Activated CD4-positive, alpha-beta T cell treated with anti-CD3 and anti-CD28 coated beads, Interleukin-2, amount 10 ng/mL, durations not matched to agents 7 days and 5 days (primary cell): ENCODE measurements at regions not wholly inside any gene's neighbourhood (a gene's known extent, or its start where the extent isn't known, plus 50 kb on each side); places are given as distances from the start of the nearest gene placed in this dataset.

Experiments used
- CTCF ChIA-PET: fragments of 350-600 bp; sonication (Branson Sonifier 250); formaldehyde crosslinking; loops from one replicate; lab custom pipeline; 2021; ENCODE audit warnings: antibody characterized with exemption; lab: Charles Lee
- POLR2A ChIA-PET: fragments of 350-600 bp; sonication (Branson Sonifier 250); formaldehyde crosslinking; loops from one replicate; lab custom pipeline; 2021; ENCODE audit warnings: antibody characterized with exemption; lab: Charles Lee
- DNase-seq: peaks from one replicate; pipeline ENCODE4 v3.0.0-alpha.2; 2020
- H3K27ac Mint-ChIP-seq: one replicate; pipeline ENCODE4 v1.8.0; 2021; ENCODE audit warnings: mild to moderate bottlenecking, moderate library complexity, mixed read lengths
- H3K27me3 Mint-ChIP-seq: one replicate; pipeline ENCODE4 v1.8.0; 2021; ENCODE audit warnings: mixed read lengths
- H3K36me3 Mint-ChIP-seq: one replicate; pipeline ENCODE4 v1.8.0; 2021; ENCODE audit warnings: low read depth, mixed read lengths
- H3K4me1 Mint-ChIP-seq: one replicate; pipeline ENCODE4 v1.8.0; 2021; ENCODE audit warnings: mixed read lengths
- H3K4me3 Mint-ChIP-seq: one replicate; pipeline ENCODE4 v1.8.0; 2021; ENCODE audit warnings: mild to moderate bottlenecking, moderate library complexity, mixed read lengths
- H3K9me3 Mint-ChIP-seq: one replicate; pipeline ENCODE4 v1.8.0; 2021; ENCODE audit warnings: mixed read lengths

GRCh38 chr11:92276773-92277172 lies 52.2 kb downstream of the FAT3 start:
- CTCF ChIA-PET = no interaction called here
- Mint-ChIP-seq H3K9me3 (no peaks in the 10 kb centered on the region), H3K27ac (no peak overlapping the region)

GRCh38 chr11:92277871-92278270 lies 53.3 kb downstream of the FAT3 start:
- Mint-ChIP-seq H3K4me3 (no peak overlapping the region), H3K9me3 (no peaks in the 10 kb centered on the region), H3K36me3 (no peaks in the 10 kb centered on the region), H3K27me3 (no peaks in the 10 kb centered on the region), H3K27ac (no peak overlapping the region), H3K4me1 (no peaks in the 10 kb centered on the region)
- DNase-seq = no peak
- ChIA-PET CTCF (interaction anchor here (0.5 kb wide), 1 partner anchor 15 kb away, joined by 3 read pairs; no protein-coding TSS in a partner anchor), POLR2A (no interaction called here)

More at GRCh38 chr11:92276773-92277172, 52.2 kb downstream of the FAT3 start:
- POLR2A ChIA-PET = no interaction called here
- Mint-ChIP-seq H3K36me3 (no peaks in the 10 kb centered on the region), H3K4me3 (no peak overlapping the region), H3K4me1 (no peaks in the 10 kb centered on the region), H3K27me3 (no peaks in the 10 kb centered on the region)
- DNase-seq = no peak

GRCh38 chr11:92278791-92279433 lies 54.3 kb downstream of the FAT3 start:
- no peak overlapping the region for H3K4me3 Mint-ChIP-seq
- no peak for DNase-seq
- ChIA-PET CTCF (no interaction called here), POLR2A (no interaction called here)
- H3K27ac Mint-ChIP-seq = no peak overlapping the region
- no peaks in the 10 kb centered on the region for H3K4me1 Mint-ChIP-seq
- no peaks in the 10 kb centered on the region for H3K27me3 Mint-ChIP-seq
- no peaks in the 10 kb centered on the region for H3K9me3 Mint-ChIP-seq
- no peaks in the 10 kb centered on the region for H3K36me3 Mint-ChIP-seq

- no peak overlapping the region for H3K4me3 Mint-ChIP-seq
- no peaks in the 10 kb centered on the region for H3K4me1 Mint-ChIP-seq
- no peaks in the 10 kb centered on the region for H3K36me3 Mint-ChIP-seq
- no peak for DNase-seq
- H3K27ac Mint-ChIP-seq = no peak overlapping the region
- ChIA-PET CTCF (no interaction called here), POLR2A (no interaction called here)
- no peaks in the 10 kb centered on the region for H3K27me3 Mint-ChIP-seq
- no peaks in the 10 kb centered on the region for H3K9me3 Mint-ChIP-seq
These were observed 59.5 kb downstream of the FAT3 start for GRCh38 chr11:92284107-92284506.

GRCh38 chr11:92284558-92284957 lies 59.9 kb downstream of the FAT3 start:
- Mint-ChIP-seq H3K4me3 (no peak overlapping the region), H3K4me1 (no peaks in the 10 kb centered on the region), H3K27me3 (no peaks in the 10 kb centered on the region), H3K9me3 (no peaks in the 10 kb centered on the region), H3K36me3 (no peaks in the 10 kb centered on the region), H3K27ac (no peak overlapping the region)
- DNase-seq = no peak
- POLR2A ChIA-PET = no interaction called here
- CTCF ChIA-PET = no interaction called here

- H3K4me3 Mint-ChIP-seq = no peak overlapping the region
- no peaks in the 10 kb centered on the region for H3K9me3 Mint-ChIP-seq
- no peaks in the 10 kb centered on the region for H3K27me3 Mint-ChIP-seq
- no peak overlapping the region for H3K27ac Mint-ChIP-seq
- CTCF ChIA-PET = no interaction called here
- no peaks in the 10 kb centered on the region for H3K4me1 Mint-ChIP-seq
- no peak for DNase-seq
- H3K36me3 Mint-ChIP-seq = no peaks in the 10 kb centered on the region
- POLR2A ChIA-PET = no interaction called here
These were observed 61.2 kb downstream of the FAT3 start for GRCh38 chr11:92285776-92286175.

- Mint-ChIP-seq H3K36me3 (no peaks in the 10 kb centered on the region), H3K27me3 (no peaks in the 10 kb centered on the region), H3K4me3 (no peak overlapping the region), H3K27ac (no peak overlapping the region), H3K9me3 (no peaks in the 10 kb centered on the region), H3K4me1 (no peaks in the 10 kb centered on the region)
- POLR2A ChIA-PET = no interaction called here
- DNase-seq = no peak
- CTCF ChIA-PET = interaction anchor here (0.6 to 1.4 kb wide), 2 partner anchors 9 to 45 kb away, joined by 3 read pairs; no protein-coding TSS in a partner anchor
These were observed 62.1 kb downstream of the FAT3 start for GRCh38 chr11:92286709-92287108.

GRCh38 chr11:92295175-92296137 lies 70.8 kb downstream of the FAT3 start:
- Mint-ChIP-seq H3K27me3 (no peaks in the 10 kb centered on the region), H3K36me3 (no peaks in the 10 kb centered on the region), H3K9me3 (no peaks in the 10 kb centered on the region), H3K4me3 (no peak overlapping the region), H3K4me1 (no peaks in the 10 kb centered on the region), H3K27ac (no peak overlapping the region)
- POLR2A ChIA-PET = no interaction called here
- CTCF ChIA-PET = interaction anchor here (0.8 kb wide), 1 partner anchor 9 kb away, joined by 3 read pairs; no protein-coding TSS in a partner anchor
- DNase-seq = no peak

GRCh38 chr11:92296138-92296515 lies 71.5 kb downstream of the FAT3 start:
- Mint-ChIP-seq H3K4me3 (no peak overlapping the region), H3K27ac (no peak overlapping the region), H3K27me3 (no peaks in the 10 kb centered on the region), H3K4me1 (no peaks in the 10 kb centered on the region), H3K36me3 (no peaks in the 10 kb centered on the region), H3K9me3 (no peaks in the 10 kb centered on the region)
- no peak for DNase-seq
- ChIA-PET POLR2A (no interaction called here), CTCF (interaction anchor here (0.8 kb wide), 1 partner anchor 9 kb away, joined by 3 read pairs; no protein-coding TSS in a partner anchor)

GRCh38 chr11:92297567-92298553 lies 73.2 kb downstream of the FAT3 start:
- ChIA-PET CTCF (no interaction called here), POLR2A (no interaction called here)
- Mint-ChIP-seq H3K4me1 (no peaks in the 10 kb centered on the region), H3K27ac (no peak overlapping the region), H3K27me3 (no peaks in the 10 kb centered on the region), H3K4me3 (no peak overlapping the region), H3K9me3 (no peaks in the 10 kb centered on the region), H3K36me3 (no peaks in the 10 kb centered on the region)
- DNase-seq = no peak

GRCh38 chr11:92300876-92301275 lies 76.3 kb downstream of the FAT3 start:
- H3K4me3 Mint-ChIP-seq = no peak overlapping the region
- ChIA-PET POLR2A (no interaction called here), CTCF (no interaction called here)
- no peaks in the 10 kb centered on the region for H3K4me1 Mint-ChIP-seq
- H3K36me3 Mint-ChIP-seq = no peaks in the 10 kb centered on the region
- no peaks in the 10 kb centered on the region for H3K9me3 Mint-ChIP-seq
- no peaks in the 10 kb centered on the region for H3K27me3 Mint-ChIP-seq
- H3K27ac Mint-ChIP-seq = no peak overlapping the region
- DNase-seq = no peak

GRCh38 chr11:92302770-92303169 lies 78.2 kb downstream of the FAT3 start:
- POLR2A ChIA-PET = no interaction called here

More at GRCh38 chr11:92302770-92303169, 78.2 kb downstream of the FAT3 start:
- Mint-ChIP-seq H3K27ac (no peak overlapping the region), H3K4me1 (no peaks in the 10 kb centered on the region), H3K36me3 (no peaks in the 10 kb centered on the region), H3K4me3 (no peak overlapping the region), H3K27me3 (no peaks in the 10 kb centered on the region), H3K9me3 (no peaks in the 10 kb centered on the region)
- no peak for DNase-seq
- CTCF ChIA-PET = no interaction called here
